ENCODE measurements at regions not wholly inside any gene's neighbourhood (a gene's known extent, or its start where the extent isn't known, plus 50 kb on each side); places are given as distances from the start of the nearest gene placed in this dataset.

DNA sequence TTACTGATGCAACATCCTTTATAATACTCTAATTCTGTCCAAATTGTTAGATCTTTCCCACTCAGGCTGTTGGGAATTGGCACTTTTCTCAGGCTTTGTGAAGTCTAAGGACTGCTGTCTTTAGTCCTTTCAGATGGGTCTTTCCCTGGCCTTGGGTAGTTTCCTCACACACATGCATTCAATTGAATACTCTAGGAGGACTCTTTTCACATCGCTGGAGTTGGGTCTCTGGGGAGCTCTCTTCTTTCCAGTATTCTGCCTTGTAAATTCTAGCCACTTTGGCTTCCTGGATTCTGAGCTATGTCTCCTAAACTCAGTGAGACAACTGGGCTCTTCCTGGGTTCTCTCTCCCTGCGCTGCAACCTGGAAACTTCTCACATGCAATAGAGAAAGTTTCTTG lies 215.5 kb downstream of the SNX18 start:
- TF ChIP-seq, protein P1, sequence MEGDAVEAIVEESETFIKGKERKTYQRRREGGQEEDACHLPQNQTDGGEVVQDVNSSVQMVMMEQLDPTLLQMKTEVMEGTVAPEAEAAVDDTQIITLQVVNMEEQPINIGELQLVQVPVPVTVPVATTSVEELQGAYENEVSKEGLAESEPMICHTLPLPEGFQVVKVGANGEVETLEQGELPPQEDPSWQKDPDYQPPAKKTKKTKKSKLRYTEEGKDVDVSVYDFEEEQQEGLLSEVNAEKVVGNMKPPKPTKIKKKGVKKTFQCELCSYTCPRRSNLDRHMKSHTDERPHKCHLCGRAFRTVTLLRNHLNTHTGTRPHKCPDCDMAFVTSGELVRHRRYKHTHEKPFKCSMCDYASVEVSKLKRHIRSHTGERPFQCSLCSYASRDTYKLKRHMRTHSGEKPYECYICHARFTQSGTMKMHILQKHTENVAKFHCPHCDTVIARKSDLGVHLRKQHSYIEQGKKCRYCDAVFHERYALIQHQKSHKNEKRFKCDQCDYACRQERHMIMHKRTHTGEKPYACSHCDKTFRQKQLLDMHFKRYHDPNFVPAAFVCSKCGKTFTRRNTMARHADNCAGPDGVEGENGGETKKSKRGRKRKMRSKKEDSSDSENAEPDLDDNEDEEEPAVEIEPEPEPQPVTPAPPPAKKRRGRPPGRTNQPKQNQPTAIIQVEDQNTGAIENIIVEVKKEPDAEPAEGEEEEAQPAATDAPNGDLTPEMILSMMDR (conservative IDR thresholded peaks at IDR 0.05; ENCODE audit: low read depth, low read length), result no peak
- TF ChIP-seq EZH2 (IDR thresholded peaks at IDR 0.05; ENCODE audit: low read length, unreplicated experiment) (no peak), EZH2phosphoT487 (IDR thresholded peaks at IDR 0.05; ENCODE audit: borderline replicate concordance, low read length) (no peak)
